HG03571 (cell line): ENCODE measurements at regions not wholly inside any gene's neighbourhood (a gene's known extent, or its start where the extent isn't known, plus 50 kb on each side); places are given as distances from the start of the nearest gene placed in this dataset.

Experiments used
- ATAC-seq: cut with Tn5 transposase; IDR thresholded peaks from one replicate; pipeline ENCODE4 v1.9.1; 2021; ENCODE audit not compliant: unreplicated experiment

GRCh38 chr18:67242001-67242400 is 274.5 kb downstream of the DSEL start:
- ATAC-seq: no peak

GRCh38 chr18:67241299-67241698 is 275.2 kb downstream of the DSEL start:
- ATAC-seq: no peak

DNA sequence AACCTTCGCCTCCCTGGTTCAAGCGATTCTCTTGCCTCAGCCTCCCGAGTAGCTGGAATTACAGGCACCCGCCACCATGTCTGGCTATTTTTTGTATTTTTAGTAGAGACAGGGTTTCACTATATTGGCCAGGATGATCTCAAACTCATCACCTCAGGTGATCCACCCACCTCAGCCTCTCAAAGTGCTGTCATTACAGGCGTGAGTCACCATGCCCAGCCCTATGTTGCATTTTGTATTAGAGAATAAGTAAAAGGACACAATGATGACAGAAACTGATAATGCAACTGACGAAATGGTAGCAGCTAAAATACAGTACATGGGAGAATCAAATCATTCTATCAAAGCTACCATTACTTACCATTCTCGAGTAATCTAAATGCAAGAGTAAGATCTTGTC is 276.7 kb downstream of the DSEL start:
- ATAC-seq: no peak

- ATAC-seq: no peak
Observed at GRCh38 chr18:67232991-67233390, 283.5 kb downstream of the DSEL start.

DNA sequence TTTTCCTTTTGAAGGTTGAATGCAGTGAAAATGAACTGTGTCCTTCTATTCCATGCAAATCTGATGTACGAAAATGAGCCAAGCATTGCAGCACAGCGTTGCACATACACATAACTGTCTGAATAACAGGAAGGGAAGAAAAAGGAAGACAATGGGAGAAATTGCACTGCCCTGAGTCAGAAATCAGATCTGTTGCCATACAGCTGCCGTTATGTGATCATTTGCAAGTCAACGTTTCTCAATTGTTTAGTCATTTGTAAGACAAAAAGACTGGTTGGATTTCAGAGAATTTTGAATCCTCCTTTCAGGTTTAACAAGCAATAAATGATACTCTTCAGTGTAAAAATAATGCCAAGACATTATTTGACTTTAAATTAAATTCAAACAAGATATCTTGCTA is 284.1 kb downstream of the DSEL start:
- no peak for ATAC-seq

DNA sequence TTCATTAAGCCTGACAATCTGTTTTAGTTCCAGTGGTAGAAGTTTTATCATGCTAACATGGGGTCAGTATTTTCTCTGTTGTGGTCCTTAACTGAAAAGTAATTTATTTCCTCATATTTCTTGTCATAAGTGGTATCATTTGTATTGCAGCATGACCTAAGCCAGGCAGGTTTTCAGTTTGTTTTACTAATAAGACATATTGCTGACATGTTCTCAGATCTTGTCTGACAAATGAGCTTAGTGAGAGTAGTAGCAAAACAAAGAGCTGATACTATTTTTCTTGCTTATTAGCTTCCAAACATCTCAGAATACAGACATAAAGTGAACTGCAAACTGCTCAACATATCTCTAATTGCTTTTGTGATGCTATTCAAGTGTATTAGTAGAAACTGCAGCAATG is 293.6 kb downstream of the DSEL start:
- ATAC-seq: no peak

GRCh38 chr18:67219821-67220220 is 296.7 kb downstream of the DSEL start:
- no peak for ATAC-seq

- no peak for ATAC-seq
Observed at GRCh38 chr18:67218556-67218955, 298.0 kb downstream of the DSEL start.

GRCh38 chr18:67217551-67218166 is 298.9 kb downstream of the DSEL start:
- ATAC-seq: peak; percentile 82

GRCh38 chr18:67216846-67217245 is 299.7 kb downstream of the DSEL start:
- ATAC-seq: no peak

DNA sequence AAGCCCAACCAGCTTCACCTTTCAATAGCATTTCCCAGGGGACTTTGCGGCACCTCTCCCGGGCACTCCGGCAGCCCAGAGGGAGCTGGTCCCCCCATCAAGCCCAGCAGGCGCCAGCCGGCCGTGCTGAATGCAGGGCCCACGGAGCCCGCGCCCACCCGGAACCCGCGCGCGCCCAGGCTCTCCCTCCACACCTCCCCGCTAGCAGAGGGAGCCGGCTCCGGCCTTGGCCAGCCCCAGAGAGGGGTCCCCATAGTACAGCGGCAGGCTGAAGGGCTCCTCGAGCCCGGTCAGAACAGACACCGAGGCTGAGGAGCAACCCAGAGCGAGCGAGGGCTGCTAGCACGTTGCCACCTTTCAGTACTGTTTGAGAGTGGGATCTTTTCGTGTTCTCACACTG is 300.8 kb downstream of the DSEL start:
- no peak for ATAC-seq

DNA sequence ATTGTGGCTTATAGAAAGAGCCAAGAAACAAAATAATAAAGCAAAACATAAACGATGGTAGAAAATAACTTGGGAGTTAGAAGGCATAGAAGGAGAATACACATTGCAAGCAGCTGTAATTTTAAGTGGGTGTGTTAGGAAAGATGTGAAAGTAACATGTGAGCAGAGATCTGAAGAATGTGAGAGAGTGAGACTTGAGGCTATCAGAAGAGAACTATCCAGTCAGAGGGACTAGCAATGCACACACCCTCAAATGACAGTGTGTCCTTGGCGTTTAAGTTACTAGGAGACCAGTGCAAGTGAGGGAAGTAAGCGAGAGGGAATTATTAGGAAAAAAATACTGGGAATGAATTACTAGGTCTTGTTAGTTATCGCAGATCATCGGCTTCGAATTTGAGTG is 304.9 kb downstream of the DSEL start:
- no peak for ATAC-seq

DNA sequence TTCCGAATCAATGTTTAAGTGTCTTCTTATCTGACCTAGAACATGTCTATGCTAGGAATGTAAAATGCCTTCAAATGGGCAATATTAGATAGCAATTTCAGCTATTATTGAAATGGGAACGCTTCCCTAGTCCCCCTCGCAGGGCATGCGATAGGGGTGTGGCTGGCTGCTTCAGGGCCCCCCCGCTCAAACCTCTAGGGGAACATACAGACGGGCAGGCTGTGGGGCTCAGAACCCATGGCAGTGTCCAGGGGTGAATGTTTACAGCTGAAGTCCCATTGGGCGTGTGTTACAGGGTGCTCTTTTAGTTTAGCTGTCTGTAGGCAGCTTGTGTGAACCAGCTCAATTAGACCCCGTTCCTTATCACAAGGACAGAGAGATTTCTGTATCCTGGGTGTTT is 315.9 kb downstream of the DSEL start:
- ATAC-seq: no peak

DNA sequence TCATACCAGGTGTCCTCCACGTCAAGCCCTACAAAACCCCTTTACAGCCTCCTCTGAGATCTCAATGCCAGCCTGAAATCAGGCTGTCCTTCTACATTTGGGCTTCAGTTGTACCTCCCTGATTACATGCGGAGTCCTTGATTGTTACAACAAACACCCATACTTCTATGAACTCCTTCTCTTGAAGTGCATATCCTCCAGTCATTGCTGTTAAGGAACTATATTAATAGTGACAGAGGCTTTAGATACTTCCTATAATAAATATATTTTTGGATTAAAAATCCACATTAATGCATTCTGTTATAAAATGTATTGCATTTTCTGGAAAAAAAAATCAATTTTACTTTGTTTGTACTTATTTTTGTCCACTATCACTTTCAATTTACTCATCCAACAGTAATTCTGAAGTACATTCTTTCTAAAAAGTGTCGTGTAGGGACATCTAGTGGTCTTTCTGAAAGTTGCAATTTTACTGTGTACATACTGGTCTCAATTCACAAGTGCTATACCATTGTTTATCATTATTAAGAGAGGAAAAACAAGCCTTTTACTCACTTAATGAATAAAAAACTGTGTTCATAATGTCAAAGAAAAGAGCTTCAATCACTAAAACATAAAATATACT is 316.4 kb downstream of the DSEL start:
- ATAC-seq: peak; percentile 84

GRCh38 chr18:67194886-67195285 is 321.6 kb downstream of the DSEL start:
- ATAC-seq: no peak

- no peak for ATAC-seq
Observed at GRCh38 chr18:67192535-67192934, 324.0 kb downstream of the DSEL start.

GRCh38 chr18:67183398-67183797 is 333.1 kb downstream of the DSEL start:
- no peak for ATAC-seq

DNA sequence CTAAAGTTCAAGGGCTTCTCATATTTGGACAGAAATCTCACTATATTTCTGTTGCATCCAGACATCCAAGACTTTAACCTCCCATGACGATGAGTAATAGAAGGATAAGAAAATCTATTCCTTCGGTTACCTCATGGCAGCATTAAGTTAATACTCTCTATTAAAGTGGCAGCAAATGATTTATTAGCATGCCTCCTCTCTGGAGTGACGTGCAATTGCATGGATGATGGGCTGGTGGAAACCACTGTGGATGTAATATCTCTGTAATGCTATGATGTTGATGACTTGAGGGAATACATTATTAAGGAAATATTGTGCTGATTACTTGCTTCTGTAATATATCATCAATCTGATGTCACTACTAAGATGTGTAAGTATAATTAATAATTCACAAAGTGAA is 336.8 kb downstream of the DSEL start:
- no peak for ATAC-seq

GRCh38 chr18:67159662-67160061 is 356.9 kb downstream of the DSEL start:
- no peak for ATAC-seq

- ATAC-seq: no peak
Observed at GRCh38 chr18:67154979-67155378, 361.5 kb downstream of the DSEL start.

DNA sequence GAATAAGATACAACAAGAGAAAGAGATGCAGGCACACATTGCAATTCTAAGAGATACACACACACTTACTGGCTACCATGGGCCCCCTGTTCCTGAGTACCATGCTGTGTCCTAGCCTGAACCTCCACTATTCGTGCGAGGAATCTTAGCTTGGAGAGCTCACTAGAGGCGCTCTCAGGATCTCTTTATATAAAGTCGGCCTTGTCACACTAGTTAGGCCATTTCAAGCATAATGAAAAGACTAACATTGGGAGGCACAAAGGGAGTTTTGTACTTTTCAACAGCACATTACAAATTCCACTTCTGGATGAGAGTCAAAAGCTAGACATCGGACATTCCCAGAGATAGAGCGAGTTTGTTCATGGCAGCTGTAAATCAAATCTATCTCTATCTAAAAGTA is 365.2 kb downstream of the DSEL start:
- no peak for ATAC-seq

DNA sequence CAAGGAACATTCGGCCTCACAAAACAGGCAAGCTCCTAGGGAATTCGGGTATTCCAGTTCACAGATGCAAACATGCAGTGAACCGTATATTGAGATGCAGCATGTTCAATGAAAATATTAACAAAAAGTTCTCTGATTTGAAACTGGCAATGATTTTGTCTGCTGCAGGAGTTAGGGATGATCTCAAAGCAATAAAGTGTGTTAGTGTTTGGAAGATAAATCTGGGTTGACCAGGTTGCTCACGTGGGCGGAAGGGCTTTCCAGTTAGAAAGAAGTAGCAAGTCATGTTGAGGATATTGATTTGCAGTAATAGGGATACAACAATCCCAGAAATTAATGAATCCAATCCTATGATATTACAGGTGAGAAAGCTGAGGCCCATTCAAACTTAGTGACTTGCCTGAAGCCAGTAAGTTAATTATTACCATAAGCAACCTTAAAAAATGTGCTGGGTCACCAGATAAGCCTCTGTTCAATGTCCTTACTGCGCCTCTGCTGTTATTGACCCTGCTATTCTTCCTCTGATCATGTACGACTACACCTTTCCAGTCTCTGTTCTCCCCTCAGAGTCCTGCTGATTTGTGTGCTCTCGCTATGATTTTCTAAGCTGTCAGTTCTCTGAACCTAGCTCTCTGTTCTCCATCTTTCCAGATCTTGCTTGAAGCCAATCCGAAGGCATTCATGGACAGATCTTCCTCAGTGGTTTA is 370.8 kb downstream of the DSEL start:
- no peak for ATAC-seq

DNA sequence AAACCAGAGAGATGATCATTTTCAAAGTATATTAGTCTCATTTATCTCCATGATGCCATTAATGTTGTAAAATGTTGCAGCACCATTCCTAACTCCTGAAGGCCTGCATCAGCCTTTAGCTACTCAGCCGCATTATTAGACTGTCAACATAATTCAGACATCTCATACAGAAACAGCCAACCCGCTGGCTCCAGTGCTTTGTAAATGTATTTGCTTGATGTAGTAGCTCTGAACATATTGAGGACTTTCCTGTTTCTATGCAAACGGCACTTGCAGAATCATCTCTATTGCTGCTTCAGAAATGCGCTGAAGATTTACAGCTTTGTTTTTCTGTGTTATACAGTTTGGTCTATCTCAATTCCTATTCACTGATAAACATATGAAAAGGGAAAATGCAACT is 372.2 kb downstream of the DSEL start:
- ATAC-seq: no peak
